Skeletal muscle satellite cell (primary cell): ENCODE measurements at regions not wholly inside any gene's neighbourhood (a gene's known extent, or its start where the extent isn't known, plus 50 kb on each side); places are given as distances from the start of the nearest gene placed in this dataset.

Experiments used
- H3K27me3 ChIP-seq: 2 replicates; pipeline ENCODE4 v1.7.0; 2013; ENCODE audit warnings: low read length; ENCODE audit not compliant: control insufficient read depth, insufficient read depth
- H3K36me3 ChIP-seq: 2 replicates; pipeline ENCODE4 v1.7.0; 2013; ENCODE audit warnings: mild to moderate bottlenecking, control low read depth, low read length; ENCODE audit not compliant: insufficient read depth
- H3K4me1 ChIP-seq: 2 replicates; pipeline ENCODE4 v1.7.0; 2013; ENCODE audit warnings: low read length; ENCODE audit not compliant: control insufficient read depth, insufficient read depth
- H3K4me2 ChIP-seq: 2 replicates; pipeline ENCODE4 v1.7.0; 2013; ENCODE audit warnings: mild to moderate bottlenecking, low read length
- H3K4me3 ChIP-seq: 2 replicates; pipeline ENCODE4 v1.7.0; 2013; ENCODE audit warnings: low read length
- H3K9ac ChIP-seq: 2 replicates; pipeline ENCODE4 v1.7.0; 2013; ENCODE audit warnings: mild to moderate bottlenecking, low read depth, low read length, moderate library complexity
- H3K9me3 ChIP-seq: replicated peaks from 2 replicates; pipeline ENCODE4 v1.7.0; 2013; ENCODE audit warnings: mild to moderate bottlenecking, control low read depth, low read length

DNA sequence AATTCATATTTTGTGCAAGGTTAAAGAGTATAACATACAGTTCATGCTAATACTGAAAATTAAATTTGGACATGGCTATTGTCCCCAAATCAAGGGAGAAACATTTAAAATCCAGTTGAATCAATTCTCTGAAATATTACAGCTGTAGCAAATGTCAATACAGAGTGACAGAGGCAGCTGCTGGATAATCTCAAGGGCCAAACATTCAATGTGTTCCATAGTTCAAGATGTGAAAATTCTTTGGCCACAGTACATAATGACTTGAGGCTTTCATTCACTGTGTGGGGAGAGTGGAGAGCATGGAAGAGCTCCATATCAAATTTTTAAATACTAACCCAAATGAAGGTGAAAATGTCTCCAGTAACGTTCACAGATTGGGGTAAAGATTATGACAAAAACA is 1192.8 kb upstream of the CADM2 start:
- Histone ChIP-seq H3K36me3 (no peaks in the 10 kb centered on the region), H3K27me3 (no peaks in the 10 kb centered on the region), H3K9ac (no peak overlapping the region), H3K4me1 (no peaks in the 10 kb centered on the region), H3K4me2 (no peak overlapping the region), H3K4me3 (no peak overlapping the region), H3K9me3 (no peaks in the 10 kb centered on the region)

DNA sequence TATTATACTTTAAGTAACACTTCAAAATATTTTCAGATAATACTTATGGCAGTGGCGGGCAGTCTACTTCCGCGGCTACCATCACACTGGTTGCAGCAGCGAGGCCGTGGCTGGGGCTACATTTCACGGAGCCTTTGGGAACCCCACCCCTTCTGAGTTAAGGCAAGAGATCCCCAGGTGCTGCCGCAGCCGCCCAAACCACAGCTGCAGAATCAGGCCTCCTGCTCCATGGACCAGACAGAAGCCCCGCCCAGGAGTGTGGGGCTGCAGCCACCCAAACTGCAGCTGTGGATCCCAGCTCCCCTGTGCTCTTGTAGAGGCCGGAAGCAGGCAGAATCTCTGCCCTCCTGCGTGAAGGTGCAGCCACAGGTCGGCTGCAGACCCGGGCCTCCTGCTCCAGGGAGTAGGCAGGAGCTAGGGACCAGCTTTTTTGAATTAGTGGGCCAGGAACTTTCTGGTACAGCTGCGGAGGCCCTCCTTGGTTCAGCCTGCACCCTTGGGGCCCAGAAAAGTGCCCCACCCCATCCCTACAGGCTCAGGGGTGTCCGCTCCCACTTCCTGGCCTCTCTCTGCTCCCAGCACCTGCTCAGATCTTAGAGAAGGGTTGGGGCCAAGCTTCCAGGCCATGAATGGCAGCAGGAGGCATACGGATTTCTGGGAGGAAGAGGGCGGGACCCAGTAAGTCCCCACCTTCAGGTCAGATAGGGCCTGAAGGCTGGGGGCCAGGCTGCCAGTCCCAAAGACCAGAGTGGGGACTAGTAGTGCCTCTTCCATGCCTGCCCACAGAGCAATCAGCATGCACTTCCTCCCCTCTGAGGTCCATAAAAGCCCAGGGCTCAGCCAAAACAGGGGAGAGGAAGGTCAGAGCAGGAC is 1188.8 kb upstream of the CADM2 start:
- Histone ChIP-seq H3K4me3 (no peak overlapping the region), H3K36me3 (no peaks in the 10 kb centered on the region), H3K9me3 (no peaks in the 10 kb centered on the region), H3K27me3 (no peaks in the 10 kb centered on the region), H3K4me2 (no peak overlapping the region), H3K9ac (no peak overlapping the region), H3K4me1 (no peaks in the 10 kb centered on the region)

DNA sequence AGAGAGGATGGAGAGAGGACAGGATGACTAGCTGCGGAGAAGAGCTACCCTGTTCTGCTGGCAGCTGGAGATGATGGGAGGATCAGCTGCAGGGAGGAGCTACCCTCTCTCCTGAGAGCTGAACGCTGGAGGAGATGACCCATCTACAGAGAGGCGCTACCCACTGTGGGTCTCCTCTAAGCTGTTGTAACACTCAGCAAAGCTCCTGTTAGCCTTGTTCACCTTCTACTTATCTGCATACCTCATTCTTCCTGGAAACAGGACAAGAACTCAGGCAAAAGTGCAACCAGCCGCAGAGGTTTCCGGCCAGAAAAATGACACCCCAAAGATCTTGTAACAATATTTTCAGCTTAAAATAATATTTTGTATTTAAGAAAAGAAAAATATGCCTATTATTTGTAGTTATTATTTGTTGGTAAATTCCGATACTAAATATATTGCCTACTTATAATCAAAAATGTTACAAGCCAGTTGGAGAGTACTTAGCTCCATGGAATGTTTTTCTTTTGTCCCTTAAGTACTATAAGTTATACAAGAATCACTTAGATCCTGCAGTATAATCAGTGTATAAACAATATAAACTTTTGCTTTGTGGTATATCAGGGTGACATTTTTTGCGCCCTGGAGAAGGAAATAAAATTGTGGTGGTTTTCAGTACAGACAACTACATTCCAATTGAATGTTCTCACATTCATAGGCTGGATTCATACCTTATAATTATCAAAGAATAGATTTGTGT is 1188.0 kb upstream of the CADM2 start:
- H3K9me3 ChIP-seq = no peaks in the 10 kb centered on the region
- no peaks in the 10 kb centered on the region for H3K27me3 ChIP-seq
- H3K4me2 ChIP-seq = no peak overlapping the region
- no peak overlapping the region for H3K9ac ChIP-seq
- H3K4me1 ChIP-seq = no peaks in the 10 kb centered on the region
- no peaks in the 10 kb centered on the region for H3K36me3 ChIP-seq
- H3K4me3 ChIP-seq = no peak overlapping the region

DNA sequence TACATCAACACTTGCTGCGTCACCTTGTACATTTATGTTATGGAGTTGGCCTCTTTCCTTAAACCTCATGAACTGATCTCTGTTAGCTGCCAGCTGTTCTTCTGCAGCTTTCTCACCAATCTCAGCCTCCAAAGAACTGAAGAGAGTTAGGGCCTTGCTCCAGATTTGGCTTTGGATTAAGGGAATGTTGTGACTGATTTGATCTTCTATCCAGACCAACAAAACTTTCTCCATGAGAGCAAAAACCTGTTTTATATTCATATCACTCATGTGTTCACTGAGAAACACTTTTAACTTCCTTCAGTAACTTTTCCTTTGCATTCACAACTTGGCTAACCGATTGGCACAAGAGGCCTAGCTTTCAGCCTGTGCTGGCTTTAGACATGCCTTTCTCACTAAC is 1156.0 kb upstream of the CADM2 start:
- Histone ChIP-seq H3K9ac (no peak overlapping the region), H3K27me3 (no peaks in the 10 kb centered on the region), H3K36me3 (no peaks in the 10 kb centered on the region), H3K4me2 (no peak overlapping the region), H3K4me3 (no peak overlapping the region), H3K4me1 (no peaks in the 10 kb centered on the region), H3K9me3 (no peaks in the 10 kb centered on the region)

DNA sequence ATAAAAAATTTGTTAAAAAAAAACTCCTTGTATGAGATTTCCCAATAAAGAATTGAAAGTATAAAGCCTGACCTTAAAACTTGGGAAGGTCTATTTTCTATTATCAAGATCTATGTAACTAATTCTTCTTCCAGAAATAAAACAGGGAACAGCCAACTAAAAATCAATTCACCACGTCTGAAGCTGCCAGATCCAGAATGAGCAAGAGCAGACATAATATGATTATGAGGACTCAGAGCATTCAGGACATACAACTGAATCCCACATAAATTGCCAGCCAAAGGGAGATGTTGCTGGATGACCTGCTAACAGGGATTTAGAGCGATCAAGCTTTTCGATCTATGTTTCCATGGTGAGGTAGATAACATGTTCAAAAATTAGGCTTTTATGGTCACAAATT is 1151.3 kb upstream of the CADM2 start:
- Histone ChIP-seq H3K36me3 (no peaks in the 10 kb centered on the region), H3K4me3 (no peak overlapping the region), H3K27me3 (no peaks in the 10 kb centered on the region), H3K9me3 (no peaks in the 10 kb centered on the region), H3K9ac (no peak overlapping the region), H3K4me1 (no peaks in the 10 kb centered on the region), H3K4me2 (no peak overlapping the region)

DNA sequence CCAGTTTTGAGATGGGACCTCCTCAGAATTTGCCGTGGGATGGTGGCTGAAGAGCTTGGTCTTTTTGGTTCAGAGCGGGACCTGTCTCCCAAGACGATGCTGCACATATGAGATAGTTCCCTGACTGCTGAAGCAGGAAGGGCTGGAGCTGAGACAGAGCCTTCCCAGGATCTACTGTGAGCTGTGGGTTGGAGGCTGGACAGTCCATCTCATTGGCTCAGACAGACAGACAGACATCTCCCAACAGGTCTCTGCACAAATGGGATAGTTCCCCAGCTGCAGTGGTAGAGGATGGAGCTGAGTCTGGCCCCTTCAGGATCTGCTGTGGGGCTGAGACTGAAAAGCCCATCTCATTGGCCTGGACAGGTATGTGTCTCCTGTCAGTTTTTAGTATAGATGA is 1145.6 kb upstream of the CADM2 start:
- Histone ChIP-seq H3K9me3 (no peaks in the 10 kb centered on the region), H3K4me2 (no peak overlapping the region)

DNA sequence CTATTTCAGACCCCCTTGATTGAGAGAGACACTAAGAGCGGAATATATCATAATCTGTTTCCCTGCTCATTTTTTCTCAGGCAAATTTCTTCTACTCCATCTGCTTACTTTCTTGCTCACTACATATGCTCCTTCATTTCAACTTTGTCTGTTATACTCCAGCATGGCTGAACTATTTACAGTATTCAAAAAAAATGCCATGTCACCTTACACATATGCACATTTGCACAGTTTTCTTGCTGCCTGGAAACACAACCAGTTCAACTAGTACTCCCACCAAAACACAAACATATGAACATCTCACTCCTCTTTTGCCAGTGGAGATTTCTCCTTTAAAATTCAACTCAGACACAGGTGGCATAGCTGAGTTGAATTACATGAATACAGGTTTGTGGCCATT is 1142.1 kb upstream of the CADM2 start:
- no peak overlapping the region for H3K4me2 ChIP-seq
- no peaks in the 10 kb centered on the region for H3K36me3 ChIP-seq
- no peak overlapping the region for H3K4me3 ChIP-seq
- no peaks in the 10 kb centered on the region for H3K27me3 ChIP-seq
- no peak overlapping the region for H3K9ac ChIP-seq
- H3K4me1 ChIP-seq = no peaks in the 10 kb centered on the region
- no peaks in the 10 kb centered on the region for H3K9me3 ChIP-seq

More for the DNA sequence above, 1145.6 kb upstream of the CADM2 start:
- no peaks in the 10 kb centered on the region for H3K27me3 ChIP-seq
- H3K4me1 ChIP-seq = no peaks in the 10 kb centered on the region
- H3K36me3 ChIP-seq = no peaks in the 10 kb centered on the region
- no peak overlapping the region for H3K4me3 ChIP-seq
- H3K9ac ChIP-seq = no peak overlapping the region

DNA sequence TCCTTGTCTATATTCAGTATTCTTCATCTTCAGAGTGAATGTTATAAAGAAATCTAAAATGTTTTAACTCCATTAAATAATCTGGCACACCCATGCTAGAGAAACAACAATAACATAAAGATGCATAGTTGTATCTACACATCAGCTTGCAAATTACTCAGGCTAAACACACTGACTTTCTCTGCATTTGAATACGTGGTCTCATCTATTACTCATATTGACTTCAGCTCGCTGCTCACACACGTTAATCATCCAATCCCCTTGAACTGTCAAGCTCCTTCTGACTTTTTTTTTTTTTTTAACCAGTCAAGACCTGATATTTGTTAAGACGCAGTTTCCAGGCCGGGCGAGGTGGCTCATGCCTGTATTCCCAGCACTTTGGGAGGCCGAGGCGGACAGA is 1137.3 kb upstream of the CADM2 start:
- Histone ChIP-seq H3K4me1 (no peaks in the 10 kb centered on the region), H3K9ac (no peak overlapping the region), H3K4me3 (no peak overlapping the region), H3K4me2 (no peak overlapping the region), H3K36me3 (no peaks in the 10 kb centered on the region), H3K27me3 (no peaks in the 10 kb centered on the region), H3K9me3 (no peaks in the 10 kb centered on the region)

DNA sequence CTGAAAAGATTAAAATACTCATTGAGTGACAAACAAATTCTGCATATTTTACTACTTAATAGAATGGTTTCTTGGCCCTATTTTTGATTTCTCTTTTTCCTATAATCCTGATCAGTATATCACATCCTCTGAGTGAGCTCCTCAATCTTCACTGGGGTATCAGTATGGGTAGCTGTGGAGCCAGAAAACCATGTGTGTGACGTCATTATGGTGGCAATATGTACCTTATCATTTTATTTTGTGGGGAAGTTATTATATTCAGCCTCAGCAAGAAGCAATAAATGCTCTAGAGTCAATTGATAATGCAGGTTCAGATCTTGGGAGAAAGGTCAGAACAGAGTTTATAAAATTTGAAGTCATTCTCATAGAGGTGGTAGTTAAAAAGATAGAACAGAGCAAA is 1135.7 kb upstream of the CADM2 start:
- H3K36me3 ChIP-seq = no peaks in the 10 kb centered on the region
- no peaks in the 10 kb centered on the region for H3K4me1 ChIP-seq
- H3K4me3 ChIP-seq = no peak overlapping the region
- no peaks in the 10 kb centered on the region for H3K9me3 ChIP-seq
- no peak overlapping the region for H3K4me2 ChIP-seq
- H3K27me3 ChIP-seq = no peaks in the 10 kb centered on the region
- H3K9ac ChIP-seq = no peak overlapping the region

DNA sequence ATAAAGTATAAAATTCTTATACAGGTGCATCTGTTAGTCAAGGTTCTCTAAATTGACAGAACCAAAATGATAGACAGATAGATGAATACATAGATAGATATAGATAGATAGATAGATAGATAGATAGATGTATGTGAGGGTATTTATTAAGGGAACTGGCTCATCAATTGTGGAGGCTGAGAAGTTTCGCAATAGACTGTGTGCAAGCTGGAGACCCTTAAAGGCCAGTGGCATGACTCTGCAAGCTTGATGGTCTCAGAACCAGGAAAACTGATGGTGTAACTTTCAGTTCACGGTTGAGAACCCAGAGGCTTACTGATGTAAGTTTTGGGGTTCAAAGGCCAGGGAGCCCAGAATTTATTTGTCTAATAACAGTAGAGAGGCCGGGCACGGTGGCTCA is 1123.7 kb upstream of the CADM2 start:
- Histone ChIP-seq H3K4me1 (no peaks in the 10 kb centered on the region), H3K36me3 (no peaks in the 10 kb centered on the region), H3K9ac (no peak overlapping the region), H3K4me3 (no peak overlapping the region), H3K9me3 (no peaks in the 10 kb centered on the region), H3K27me3 (no peaks in the 10 kb centered on the region), H3K4me2 (no peak overlapping the region)

DNA sequence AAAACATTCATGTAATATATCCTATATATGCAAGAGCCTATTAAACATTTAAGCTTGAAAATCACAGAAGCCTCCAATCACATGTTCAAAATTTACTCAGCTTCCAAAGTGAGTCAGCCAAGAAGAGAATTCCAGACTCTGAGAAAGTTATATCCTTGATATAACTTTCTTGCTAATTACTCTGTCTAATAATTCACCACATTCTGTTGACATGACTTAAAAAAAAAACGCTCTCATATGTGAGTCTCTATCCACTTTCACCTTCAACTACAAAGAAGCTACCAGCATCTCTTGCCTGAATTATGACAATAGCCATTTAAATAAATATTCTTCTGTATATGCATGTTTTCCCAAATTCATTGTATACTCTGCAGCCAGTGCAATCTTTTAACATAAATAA is 1116.3 kb upstream of the CADM2 start:
- H3K9ac ChIP-seq = no peak overlapping the region
- no peak overlapping the region for H3K4me3 ChIP-seq
- H3K36me3 ChIP-seq = no peaks in the 10 kb centered on the region
- H3K4me1 ChIP-seq = no peaks in the 10 kb centered on the region
- H3K4me2 ChIP-seq = no peak overlapping the region
- H3K9me3 ChIP-seq = no peaks in the 10 kb centered on the region
- H3K27me3 ChIP-seq = no peaks in the 10 kb centered on the region

DNA sequence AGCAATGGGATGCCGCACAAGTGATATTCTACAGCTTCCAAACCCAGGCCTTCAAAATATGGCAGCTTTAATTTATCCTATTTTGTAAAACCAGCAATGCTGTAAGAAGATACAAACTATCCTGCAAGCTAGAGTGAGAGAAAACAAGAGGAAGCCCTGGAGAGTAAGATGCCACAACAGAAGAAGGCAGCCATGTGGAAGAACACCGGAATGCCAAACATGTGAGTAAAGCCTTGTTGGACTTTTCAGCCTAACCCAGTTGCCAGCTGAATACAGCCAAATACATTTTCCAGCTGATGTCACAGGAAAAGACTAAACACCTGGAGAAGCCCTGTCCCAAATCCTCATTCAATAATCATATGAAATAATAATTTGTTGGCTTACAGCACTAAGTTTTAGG is 1115.1 kb upstream of the CADM2 start:
- Histone ChIP-seq H3K27me3 (no peaks in the 10 kb centered on the region), H3K4me3 (no peak overlapping the region), H3K36me3 (no peaks in the 10 kb centered on the region), H3K9me3 (no peaks in the 10 kb centered on the region), H3K4me1 (no peaks in the 10 kb centered on the region), H3K9ac (no peak overlapping the region), H3K4me2 (no peak overlapping the region)
